GM12878 (cell line): ENCODE measurements at regions not wholly inside any gene's neighbourhood (a gene's known extent, or its start where the extent isn't known, plus 50 kb on each side); places are given as distances from the start of the nearest gene placed in this dataset.
A peak's percentile ranks its signal among the peaks of the same experiment; 100 is the strongest.

ENCODE experiments used
- CTCF ChIP-seq, 3 experiments: IDR thresholded peaks in 2 of 3; conservative IDR thresholded peaks in 1 of 3; 2 replicates each; pipeline ENCODE4 v1.5.1; 2011; ENCODE audit warnings: low read depth in 3 of 3, low read length in 3 of 3, mild to moderate bottlenecking in 3 of 3, control low read depth in 2 of 3, moderate library complexity in 2 of 3, inconsistent platforms in 1 of 3, mixed read lengths in 1 of 3; ENCODE audit not compliant: control insufficient read depth in 2 of 3, insufficient read depth in 1 of 3; ENCODE audit errors: extremely low read depth in 1 of 3
- ETV6 ChIP-seq, 2 experiments: fragments of 450-650 bp in 1 of 2; IDR thresholded peaks in 1 of 2; conservative IDR thresholded peaks in 1 of 2; 2 replicates each; pipeline ENCODE4 v1.6.1; 2014; ENCODE audit warnings: antibody characterized with exemption in 1 of 2, borderline replicate concordance in 1 of 2, low read depth in 1 of 2, mild to moderate bottlenecking in 1 of 2, moderate library complexity in 1 of 2
- HCFC1 ChIP-seq: fragments of 150-350 bp; IDR thresholded peaks from 2 replicates; pipeline ENCODE4 v1.6.1; 2014; ENCODE audit warnings: low read length
- KDM1A ChIP-seq: fragments of 200-600 bp; sonication (generic); IDR thresholded peaks from 2 replicates; pipeline ENCODE4 v1.6.1; 2016; ENCODE audit warnings: borderline replicate concordance
- POLR2AphosphoS5 ChIP-seq: IDR thresholded peaks from 2 replicates; pipeline ENCODE4 v1.6.1; 2011; ENCODE audit warnings: mild to moderate bottlenecking, low read length, inconsistent platforms

- no peak for TF ChIP-seq POLR2AphosphoS5
- TF ChIP-seq ETV6 (conservative IDR thresholded peaks at IDR 0.05 in 1 of 2, IDR thresholded peaks at IDR 0.05 in 1 of 2; ENCODE audit: borderline replicate concordance in 1 of 2, low read depth in 1 of 2), result no peak
- TF ChIP-seq KDM1A, result no peak
- TF ChIP-seq CTCF (IDR thresholded peaks at IDR 0.05 in 2 of 3, conservative IDR thresholded peaks at IDR 0.05 in 1 of 3; ENCODE audit: control insufficient read depth in 2 of 3, extremely low read depth in 1 of 3, insufficient read depth in 1 of 3, low read depth in 3 of 3, low read length in 3 of 3), result peak in 1 of 3 experiments; percentile 29; a peak in 1 of 6 replicates
- TF ChIP-seq HCFC1, result no peak
Observed at GRCh38 chr6:144714021-144714712, 429.0 kb downstream of the UTRN start.
